ENCODE measurements at regions not wholly inside any gene's neighbourhood (a gene's known extent, or its start where the extent isn't known, plus 50 kb on each side); places are given as distances from the start of the nearest gene placed in this dataset.

DNA sequence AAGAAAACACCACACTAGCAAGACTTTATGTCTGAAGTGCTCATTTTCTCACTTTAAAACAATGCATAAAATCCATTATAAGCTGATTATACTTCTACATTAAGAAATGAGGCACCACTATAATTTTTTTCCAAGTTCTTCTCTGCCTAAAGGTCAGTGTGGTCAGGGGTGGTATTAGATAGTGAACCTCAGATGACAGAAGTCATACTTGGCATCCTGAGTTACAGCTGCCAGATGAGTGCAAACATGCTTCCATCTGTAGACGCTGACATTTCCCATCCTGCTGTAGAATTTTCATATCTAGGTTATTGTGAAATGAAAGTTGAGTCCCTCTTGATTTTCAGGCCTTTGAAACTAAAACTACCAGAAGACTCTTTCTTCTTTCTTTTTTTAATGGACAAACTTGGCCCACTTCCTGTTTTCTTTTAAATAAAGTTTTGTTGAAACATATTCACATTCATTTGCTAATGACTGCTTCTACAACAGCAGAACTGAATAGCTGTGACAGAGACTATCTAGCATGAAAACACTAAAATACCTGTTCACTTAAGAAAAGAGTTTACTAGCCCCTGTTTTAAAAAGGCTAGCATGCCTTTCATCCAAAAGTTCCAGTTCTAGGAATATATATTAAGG is 900.8 kb downstream of the XPNPEP1 start (continued):
- TF ChIP-seq PHF8 (conservative IDR thresholded peaks at IDR 0.05; ENCODE audit: low read depth, low read length) (no peak), CHD1 (IDR thresholded peaks at IDR 0.05; ENCODE audit: low read depth, low read length) (no peak), TBP (IDR thresholded peaks at IDR 0.05; ENCODE audit: low read depth, low read length) (no peak), SRF (IDR thresholded peaks at IDR 0.05; ENCODE audit: low read depth, low read length) (no peak), GTF2F1 (IDR thresholded peaks at IDR 0.05; ENCODE audit: borderline replicate concordance, low read depth, low read length) (no peak), JUND (IDR thresholded peaks at IDR 0.05; ENCODE audit: low read length) (no peak), EGR1 (IDR thresholded peaks at IDR 0.05; ENCODE audit: borderline replicate concordance, low read depth, low read length) (no peak)
